ENCODE measurements at regions not wholly inside any gene's neighbourhood (a gene's known extent, or its start where the extent isn't known, plus 50 kb on each side); places are given as distances from the start of the nearest gene placed in this dataset.

DNA sequence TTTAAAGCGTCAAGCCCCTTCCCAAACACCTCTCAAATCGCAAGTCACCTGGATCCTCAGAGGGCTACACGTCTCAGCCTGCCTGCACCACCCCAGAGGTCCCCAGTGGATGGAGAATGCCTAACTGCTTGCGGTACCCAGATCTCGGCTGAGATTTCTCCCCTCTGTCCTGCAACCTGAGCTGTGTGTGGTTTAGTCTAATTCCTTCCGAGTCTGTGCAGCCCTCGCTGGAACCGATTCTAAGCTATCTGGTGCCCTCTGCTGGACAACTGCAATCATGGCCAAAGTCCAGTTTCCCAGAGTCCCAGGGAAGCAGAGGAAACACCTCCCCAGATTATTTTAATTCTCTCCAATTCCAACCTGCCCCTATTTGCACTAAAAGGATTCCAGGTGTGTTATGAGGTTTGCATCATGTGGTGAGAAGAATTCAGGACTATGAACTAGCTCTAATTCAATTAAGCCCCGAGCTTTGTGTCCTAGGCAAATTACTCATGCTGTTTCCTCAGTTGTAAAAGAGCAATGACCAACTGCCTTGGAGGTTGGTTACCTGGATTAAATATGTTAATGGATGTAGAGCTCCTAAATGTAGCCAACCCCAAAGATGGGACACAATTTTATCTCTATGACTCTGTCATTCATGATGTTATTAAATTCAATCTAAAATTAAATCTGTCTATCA is 276.1 kb upstream of the NCKAP5 start:
- no peaks in the 10 kb centered on the region for H3K27me3 ChIP-seq
- WGBS, 2 donors (ENCODE audit: low coverage in 1 of 2): 7 to 33% methylated on average over 6 to 9 of the region's 9 CpGs
- H3K9me3 ChIP-seq: no peaks in the 10 kb centered on the region
- H3K27ac ChIP-seq: no peak overlapping the region
- DNase-seq: peak; percentile 67
- H3K36me3 ChIP-seq: no peaks in the 10 kb centered on the region
- no peaks in the 10 kb centered on the region for H3K4me1 ChIP-seq
- intact Hi-C loops (cut with DNase I; ENCODE audit: low total_unique reads): loop anchor here (5.0 kb wide), 1 partner anchor 1297 kb away; no protein-coding TSS in a partner anchor
- in situ Hi-C loops (cut with MboI; ENCODE audit: low pct_ligation_motif_present in 1 of 4, low pct_unique_long_range_greater_than_20kb in 1 of 4, low sequenced_read_pairs in 3 of 4): loop anchor here in 1 of 4 donors (25.0 kb wide), 1 partner anchor 1307 kb away; no protein-coding TSS in a partner anchor
- no peak overlapping the region for H3K4me3 ChIP-seq
- TF ChIP-seq POLR2AphosphoS5 (IDR thresholded peaks at IDR 0.05): no peak
- TF ChIP-seq CTCF (IDR thresholded peaks at IDR 0.05): peak; percentile 69 to 85 (median 77)

DNA sequence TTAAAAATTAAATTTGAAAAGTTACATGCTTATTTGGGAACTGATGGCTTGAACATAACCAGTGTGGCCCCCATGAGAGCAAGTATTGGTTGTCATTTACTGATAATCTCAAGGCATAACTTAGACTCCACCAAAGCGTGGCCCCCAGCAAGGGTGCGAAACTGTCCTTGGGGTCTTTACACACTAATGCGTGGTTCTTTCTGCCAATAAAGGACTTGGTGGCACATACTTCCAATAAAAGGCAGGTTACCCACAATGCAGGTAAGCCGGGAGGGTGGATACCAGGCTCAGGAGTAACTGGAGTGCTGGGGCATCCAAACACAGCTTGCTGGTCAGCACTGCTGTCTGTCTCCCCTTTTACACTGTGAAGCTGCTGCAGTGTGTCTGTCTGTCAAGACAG is 278.2 kb upstream of the NCKAP5 start:
- intact Hi-C loops (cut with DNase I; ENCODE audit: low total_unique reads): no loop called here
- no peak for DNase-seq
- in situ Hi-C loops (cut with MboI; ENCODE audit: low pct_ligation_motif_present in 1 of 4, low pct_unique_long_range_greater_than_20kb in 1 of 4, low sequenced_read_pairs in 3 of 4): loop anchor here in 1 of 4 donors (25.0 kb wide), 1 partner anchor 1309 kb away; no protein-coding TSS in a partner anchor
- no peak overlapping the region for H3K4me3 ChIP-seq
- no peak for TF ChIP-seq POLR2AphosphoS5 (IDR thresholded peaks at IDR 0.05)
- no peak for TF ChIP-seq EP300 (IDR thresholded peaks at IDR 0.05; ENCODE audit: low read depth)
- no peaks in the 10 kb centered on the region for H3K36me3 ChIP-seq
- H3K27me3 ChIP-seq: no peaks in the 10 kb centered on the region
- no peaks in the 10 kb centered on the region for H3K9me3 ChIP-seq
- H3K27ac ChIP-seq: no peak overlapping the region
- 84 to 100% methylated on average over 2 to 4 of the region's 4 CpGs for WGBS, 2 donors (ENCODE audit: low coverage in 1 of 2)
- H3K4me1 ChIP-seq: no peaks in the 10 kb centered on the region

- H3K27me3 ChIP-seq: no peaks in the 10 kb centered on the region
- WGBS, 2 donors (ENCODE audit: low coverage in 1 of 2): 88 to 95% methylated on average over 5 of the region's 5 CpGs
- H3K9me3 ChIP-seq: no peaks in the 10 kb centered on the region
- H3K36me3 ChIP-seq: no peaks in the 10 kb centered on the region
- intact Hi-C loops (cut with DNase I; ENCODE audit: low total_unique reads) (no loop called here), in situ Hi-C loops (cut with MboI; ENCODE audit: low pct_ligation_motif_present in 1 of 4, low pct_unique_long_range_greater_than_20kb in 1 of 4, low sequenced_read_pairs in 3 of 4) (loop anchor here in 1 of 4 donors (25.0 kb wide), 1 partner anchor 1310 kb away; no protein-coding TSS in a partner anchor)
- no peak for DNase-seq
- H3K27ac ChIP-seq: no peak overlapping the region
- no peak for TF ChIP-seq POLR2AphosphoS5 (IDR thresholded peaks at IDR 0.05)
- H3K4me1 ChIP-seq: no peaks in the 10 kb centered on the region
- no peak overlapping the region for H3K4me3 ChIP-seq
Measured at GRCh38 chr2:133847591-133847990, 279.3 kb upstream of the NCKAP5 start.

- in situ Hi-C loops (cut with MboI; ENCODE audit: low pct_ligation_motif_present in 1 of 4, low pct_unique_long_range_greater_than_20kb in 1 of 4, low sequenced_read_pairs in 3 of 4): loop anchor here in 1 of 4 donors (25.0 kb wide), 1 partner anchor 1311 kb away; no protein-coding TSS in a partner anchor
Measured at GRCh38 chr2:133848111-133848649, 279.9 kb upstream of the NCKAP5 start.

More at GRCh38 chr2:133848111-133848649, 279.9 kb upstream of the NCKAP5 start:
- Histone ChIP-seq H3K9me3 (no peaks in the 10 kb centered on the region), H3K27ac (no peak overlapping the region), H3K4me1 (no peaks in the 10 kb centered on the region), H3K36me3 (no peaks in the 10 kb centered on the region), H3K27me3 (no peaks in the 10 kb centered on the region), H3K4me3 (no peak overlapping the region)
- DNase-seq: no peak
- TF ChIP-seq CTCF (IDR thresholded peaks at IDR 0.05): no peak
- TF ChIP-seq POLR2A (IDR thresholded peaks at IDR 0.05): no peak
- WGBS, 2 donors (ENCODE audit: low coverage in 1 of 2): 50 to 58% methylated on average over 4 of the region's 4 CpGs
- intact Hi-C loops (cut with DNase I; ENCODE audit: low total_unique reads): no loop called here
